Ishikawa (cell line): ENCODE measurements at regions not wholly inside any gene's neighbourhood (a gene's known extent, or its start where the extent isn't known, plus 50 kb on each side); places are given as distances from the start of the nearest gene placed in this dataset.

Source experiments
- CEBPB ChIP-seq: IDR thresholded peaks from 2 replicates; pipeline ENCODE4 v1.6.1; 2012
- CREB1 ChIP-seq: IDR thresholded peaks from 2 replicates; pipeline ENCODE4 v1.6.1; 2012; ENCODE audit warnings: low read depth
- EP300 ChIP-seq: IDR thresholded peaks from 2 replicates; pipeline ENCODE4 v1.6.1; 2012; ENCODE audit warnings: borderline replicate concordance
- TAF1 ChIP-seq: IDR thresholded peaks from 2 replicates; pipeline ENCODE4 v1.6.1; 2012; ENCODE audit warnings: low read depth, mild to moderate bottlenecking
- TCF12 ChIP-seq: IDR thresholded peaks from 2 replicates; pipeline ENCODE4 v1.6.1; 2012; ENCODE audit warnings: low read depth
- TF ChIP-seq, protein P1 (sequence below): IDR thresholded peaks from 2 replicates; pipeline ENCODE4 v1.6.1; 2012; ENCODE audit warnings: low read depth, mild to moderate bottlenecking
- TF ChIP-seq, protein P2 (sequence below): IDR thresholded peaks from 2 replicates; pipeline ENCODE4 v1.6.1; 2012

DNA sequence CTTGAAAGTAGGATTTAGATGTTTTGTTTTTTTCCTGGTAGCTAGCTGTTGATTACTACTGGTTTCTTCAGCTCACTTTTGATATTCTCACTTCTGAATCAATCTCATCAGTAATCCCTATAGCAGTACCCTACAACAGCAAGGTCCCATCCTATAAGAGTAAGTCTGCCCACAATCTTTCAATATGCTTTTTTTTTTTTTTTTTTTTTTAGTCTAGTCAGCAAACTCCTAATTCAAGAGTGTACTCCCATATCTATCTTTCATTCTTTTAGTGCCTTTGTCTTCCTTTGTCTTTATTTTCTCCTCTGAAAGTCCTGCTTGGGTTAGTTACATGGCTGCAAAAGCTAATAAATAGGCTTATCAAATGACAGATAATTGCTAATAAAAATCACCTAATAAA is 362.4 kb upstream of the RIOK2 start:
- TF ChIP-seq TCF12 (no peak), CEBPB (no peak), EP300 (no peak), TAF1 (no peak), CREB1 (no peak)
- TF ChIP-seq, protein P1, sequence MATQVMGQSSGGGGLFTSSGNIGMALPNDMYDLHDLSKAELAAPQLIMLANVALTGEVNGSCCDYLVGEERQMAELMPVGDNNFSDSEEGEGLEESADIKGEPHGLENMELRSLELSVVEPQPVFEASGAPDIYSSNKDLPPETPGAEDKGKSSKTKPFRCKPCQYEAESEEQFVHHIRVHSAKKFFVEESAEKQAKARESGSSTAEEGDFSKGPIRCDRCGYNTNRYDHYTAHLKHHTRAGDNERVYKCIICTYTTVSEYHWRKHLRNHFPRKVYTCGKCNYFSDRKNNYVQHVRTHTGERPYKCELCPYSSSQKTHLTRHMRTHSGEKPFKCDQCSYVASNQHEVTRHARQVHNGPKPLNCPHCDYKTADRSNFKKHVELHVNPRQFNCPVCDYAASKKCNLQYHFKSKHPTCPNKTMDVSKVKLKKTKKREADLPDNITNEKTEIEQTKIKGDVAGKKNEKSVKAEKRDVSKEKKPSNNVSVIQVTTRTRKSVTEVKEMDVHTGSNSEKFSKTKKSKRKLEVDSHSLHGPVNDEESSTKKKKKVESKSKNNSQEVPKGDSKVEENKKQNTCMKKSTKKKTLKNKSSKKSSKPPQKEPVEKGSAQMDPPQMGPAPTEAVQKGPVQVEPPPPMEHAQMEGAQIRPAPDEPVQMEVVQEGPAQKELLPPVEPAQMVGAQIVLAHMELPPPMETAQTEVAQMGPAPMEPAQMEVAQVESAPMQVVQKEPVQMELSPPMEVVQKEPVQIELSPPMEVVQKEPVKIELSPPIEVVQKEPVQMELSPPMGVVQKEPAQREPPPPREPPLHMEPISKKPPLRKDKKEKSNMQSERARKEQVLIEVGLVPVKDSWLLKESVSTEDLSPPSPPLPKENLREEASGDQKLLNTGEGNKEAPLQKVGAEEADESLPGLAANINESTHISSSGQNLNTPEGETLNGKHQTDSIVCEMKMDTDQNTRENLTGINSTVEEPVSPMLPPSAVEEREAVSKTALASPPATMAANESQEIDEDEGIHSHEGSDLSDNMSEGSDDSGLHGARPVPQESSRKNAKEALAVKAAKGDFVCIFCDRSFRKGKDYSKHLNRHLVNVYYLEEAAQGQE = no peak
- TF ChIP-seq, protein P2, sequence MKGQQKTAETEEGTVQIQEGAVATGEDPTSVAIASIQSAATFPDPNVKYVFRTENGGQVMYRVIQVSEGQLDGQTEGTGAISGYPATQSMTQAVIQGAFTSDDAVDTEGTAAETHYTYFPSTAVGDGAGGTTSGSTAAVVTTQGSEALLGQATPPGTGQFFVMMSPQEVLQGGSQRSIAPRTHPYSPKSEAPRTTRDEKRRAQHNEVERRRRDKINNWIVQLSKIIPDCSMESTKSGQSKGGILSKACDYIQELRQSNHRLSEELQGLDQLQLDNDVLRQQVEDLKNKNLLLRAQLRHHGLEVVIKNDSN = no peak
